ENCODE measurements at regions not wholly inside any gene's neighbourhood (a gene's known extent, or its start where the extent isn't known, plus 50 kb on each side); places are given as distances from the start of the nearest gene placed in this dataset.

GRCh38 chr4:81881855-81882621 is 410.3 kb upstream of the RASGEF1B start:
- peak; percentile 4 for DNase-seq (ENCODE audit: low spot score)

DNA sequence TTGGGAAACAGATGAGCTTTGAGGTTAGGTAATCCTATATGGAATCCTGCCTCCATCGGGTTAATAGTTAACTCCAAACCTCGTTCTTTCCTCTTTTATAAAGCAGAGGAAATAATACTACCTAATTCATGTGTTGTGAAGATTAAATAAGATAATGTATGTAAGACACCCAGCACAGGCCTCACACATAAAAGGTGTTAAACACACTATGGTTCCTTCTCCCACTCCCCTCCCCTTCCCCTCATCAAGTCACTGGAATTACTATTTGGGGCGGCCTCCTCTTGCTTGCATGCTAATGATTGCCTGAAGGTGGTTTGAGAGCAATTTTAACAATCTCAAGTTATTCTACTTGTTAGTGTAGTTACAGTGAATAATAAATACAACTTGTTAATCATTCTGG is 404.4 kb upstream of the RASGEF1B start:
- DNase-seq (ENCODE audit: low spot score): no peak

DNA sequence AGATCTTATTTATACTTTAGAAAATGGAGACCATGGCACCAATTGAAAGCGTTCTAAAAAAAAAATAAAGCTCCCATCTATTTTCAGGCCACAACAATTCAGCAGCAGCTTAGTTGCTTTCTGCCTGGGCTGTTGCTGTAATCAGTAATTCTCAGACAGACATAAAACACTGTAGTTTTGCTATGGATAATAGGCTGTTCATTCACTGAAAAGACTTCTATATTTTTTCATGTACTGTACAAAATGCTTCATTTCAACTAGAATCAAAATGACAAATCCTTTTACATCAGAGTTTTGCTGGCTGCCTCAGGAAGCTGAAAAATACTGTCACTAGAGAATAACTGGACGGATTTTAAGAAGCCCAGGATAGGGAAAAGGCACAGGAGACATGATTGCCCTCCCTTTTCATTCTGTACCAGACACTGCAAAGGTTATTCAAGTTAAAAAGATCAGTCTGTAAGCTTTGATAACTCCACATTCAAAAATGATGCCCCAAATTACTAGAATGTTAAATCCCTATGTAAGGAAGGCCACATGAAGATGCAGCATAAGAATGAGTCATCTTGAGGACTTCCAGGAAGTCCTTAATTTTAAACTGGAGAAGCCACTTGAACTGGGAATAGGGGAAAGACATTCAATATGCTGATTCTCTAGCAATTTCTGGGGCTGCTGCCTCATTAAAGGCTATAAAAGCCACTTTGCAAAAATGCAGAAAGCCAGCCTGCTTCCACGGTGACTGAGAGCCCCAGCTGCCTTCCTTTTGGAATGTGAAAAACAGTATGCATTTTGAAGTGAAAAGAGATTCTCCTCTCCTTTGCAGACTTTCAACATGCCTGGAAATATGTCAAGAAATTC is 403.2 kb upstream of the RASGEF1B start:
- no peak for DNase-seq (ENCODE audit: low spot score)

DNA sequence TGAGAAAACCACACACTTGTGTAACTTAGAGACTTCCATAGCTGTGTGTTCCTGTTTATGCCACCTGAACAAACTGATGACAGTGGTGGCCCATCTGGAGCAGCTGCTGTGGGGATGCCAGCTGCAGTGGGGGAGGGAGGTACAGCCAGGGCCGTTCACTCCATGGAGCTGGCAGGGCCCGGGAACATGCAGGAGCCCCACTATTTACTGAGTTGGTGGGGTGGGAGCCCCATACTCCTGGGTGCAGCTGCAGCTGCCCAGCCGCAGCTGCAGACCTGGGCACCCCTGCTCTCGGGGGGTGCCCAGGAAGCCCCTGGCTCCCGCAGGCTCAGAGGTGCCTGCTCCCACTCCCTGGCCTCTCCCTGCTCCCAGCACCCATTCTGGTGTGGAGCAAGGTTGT is 398.6 kb upstream of the RASGEF1B start:
- DNase-seq (ENCODE audit: low spot score): no peak

DNA sequence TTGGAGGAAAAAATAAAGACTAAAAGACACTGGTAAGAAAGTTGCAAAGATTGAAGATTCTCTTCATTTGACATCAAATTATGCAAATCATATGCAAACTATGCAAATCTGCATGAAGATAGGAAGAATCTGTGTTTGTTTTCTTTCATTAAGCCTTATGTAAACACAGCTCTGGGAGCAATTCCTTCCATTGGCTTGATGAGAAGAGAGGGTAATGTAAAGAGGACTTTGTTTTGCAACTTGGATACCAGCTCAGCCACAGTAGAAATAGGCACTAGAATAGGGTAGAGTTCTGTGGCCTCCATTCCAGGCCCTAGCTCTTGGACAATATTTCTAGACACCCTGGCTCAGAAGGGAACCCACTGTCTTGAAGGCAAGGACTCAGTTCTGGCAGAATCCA is 388.4 kb upstream of the RASGEF1B start:
- DNase-seq (ENCODE audit: low spot score): no peak

DNA sequence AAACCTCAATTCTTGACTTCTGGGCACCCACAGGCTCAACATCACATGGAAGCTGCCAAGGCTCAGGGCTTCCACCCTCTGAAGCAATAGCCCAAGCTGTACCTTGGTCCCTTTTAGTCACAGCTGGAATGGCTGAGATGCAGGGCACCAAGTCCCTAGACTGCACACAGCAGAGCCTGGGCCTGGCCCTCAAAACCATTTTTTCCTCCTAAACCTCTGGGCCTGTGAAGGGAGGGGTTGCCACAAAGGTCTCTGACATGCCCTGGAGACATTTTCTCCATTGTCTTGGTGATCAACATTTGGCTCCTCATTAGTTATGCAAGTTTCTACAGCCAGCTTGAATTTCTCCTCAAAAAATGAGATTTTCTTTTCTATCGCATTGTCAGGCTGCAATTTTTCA is 382.7 kb upstream of the RASGEF1B start:
- DNase-seq (ENCODE audit: low spot score): no peak

GRCh38 chr4:81852031-81852715 is 380.5 kb upstream of the RASGEF1B start:
- no peak for DNase-seq (ENCODE audit: low spot score)

DNA sequence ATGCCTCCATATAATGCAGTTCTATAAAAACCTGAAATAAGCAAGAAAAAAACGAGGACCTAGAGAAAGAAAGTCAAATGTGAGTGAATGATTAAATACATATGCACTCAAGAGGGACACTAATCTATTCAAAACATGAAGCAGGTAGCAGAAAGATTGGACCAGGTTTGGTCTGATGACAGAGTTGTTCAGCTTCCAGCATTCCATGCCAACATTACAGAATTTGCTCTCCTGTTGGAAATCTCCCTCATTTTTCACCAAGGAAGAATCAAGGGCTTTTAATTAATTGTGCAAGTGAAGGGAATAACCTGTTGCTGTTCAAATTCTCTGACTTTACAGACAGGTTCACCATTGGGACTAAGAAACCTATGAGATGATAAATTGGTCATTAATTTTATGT is 379.0 kb upstream of the RASGEF1B start:
- no peak for DNase-seq (ENCODE audit: low spot score)

- no peak for DNase-seq (ENCODE audit: low spot score)
Observed at GRCh38 chr4:81845761-81846160, 374.1 kb upstream of the RASGEF1B start.

- DNase-seq (ENCODE audit: low spot score): no peak
Observed at GRCh38 chr4:81845273-81845672, 373.6 kb upstream of the RASGEF1B start.

- DNase-seq (ENCODE audit: low spot score): peak; percentile 87
Observed at GRCh38 chr4:81844717-81845116, 373.0 kb upstream of the RASGEF1B start.

DNA sequence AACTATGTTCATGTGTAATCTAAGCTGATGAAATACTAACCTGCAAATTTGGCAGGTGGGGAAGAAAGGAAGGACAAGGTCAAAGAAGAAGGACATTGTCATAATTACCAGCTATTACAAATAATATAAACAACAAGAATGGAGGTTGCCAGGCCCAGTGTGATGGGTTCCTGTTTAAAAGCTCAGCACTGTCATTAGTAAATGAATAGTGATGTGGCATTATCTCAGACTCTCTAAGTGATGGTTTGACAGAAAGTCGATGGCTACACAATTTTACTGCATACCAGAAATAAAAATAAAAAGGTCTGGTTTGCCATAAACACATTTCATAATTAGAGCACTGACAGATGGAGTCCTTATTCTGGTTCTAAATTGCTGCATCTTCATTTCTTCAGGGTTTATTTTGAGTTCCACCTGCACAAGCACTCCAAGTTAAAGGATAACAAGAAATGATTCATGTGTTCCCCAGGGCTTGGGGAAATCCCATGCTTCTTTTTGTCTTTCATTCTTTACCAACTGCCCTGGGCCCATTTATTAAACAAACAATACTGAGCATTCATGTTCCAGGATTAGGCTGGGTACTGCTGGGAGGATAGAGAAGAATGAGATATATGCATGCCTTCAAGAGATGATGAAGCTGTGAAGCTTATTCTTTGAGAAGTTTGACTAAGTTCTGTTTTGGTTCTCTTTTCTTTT is 367.8 kb upstream of the RASGEF1B start:
- DNase-seq (ENCODE audit: low spot score): no peak

DNA sequence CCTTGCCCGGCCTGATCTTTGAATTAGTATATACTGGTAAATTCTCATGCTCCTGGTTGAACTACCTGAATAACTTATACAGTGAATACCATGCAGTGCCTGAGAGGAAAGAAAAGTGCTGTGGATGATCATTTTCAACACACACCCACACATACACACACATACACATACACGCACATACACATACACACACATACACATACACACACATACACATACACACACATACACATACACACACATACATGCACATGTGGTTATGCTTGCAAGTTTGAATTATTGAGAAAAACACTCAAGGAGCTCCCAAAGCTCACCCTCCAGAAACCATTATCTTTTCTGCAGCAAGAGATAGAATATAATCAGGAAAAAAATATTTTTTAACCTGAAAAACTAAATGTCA is 366.9 kb upstream of the RASGEF1B start:
- DNase-seq (ENCODE audit: low spot score): no peak

DNA sequence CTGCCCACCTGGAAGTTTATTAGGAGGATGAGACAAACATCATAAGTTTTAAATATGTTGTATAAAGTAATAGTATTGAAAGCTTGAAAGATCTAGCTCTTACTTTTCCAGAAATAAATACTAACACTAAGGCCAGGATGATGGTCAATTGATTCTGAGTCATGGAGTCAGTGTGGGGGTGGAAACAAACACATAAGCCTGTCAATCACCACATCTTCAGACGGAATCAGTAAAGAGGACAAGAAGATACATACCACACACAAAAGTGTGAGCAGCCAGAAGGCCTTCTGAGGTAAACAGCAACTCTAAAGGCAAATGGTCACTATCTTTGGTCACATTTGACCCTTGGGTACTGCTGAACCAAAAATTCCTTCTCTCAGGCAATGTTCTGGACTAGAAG is 365.0 kb upstream of the RASGEF1B start:
- DNase-seq (ENCODE audit: low spot score): no peak

DNA sequence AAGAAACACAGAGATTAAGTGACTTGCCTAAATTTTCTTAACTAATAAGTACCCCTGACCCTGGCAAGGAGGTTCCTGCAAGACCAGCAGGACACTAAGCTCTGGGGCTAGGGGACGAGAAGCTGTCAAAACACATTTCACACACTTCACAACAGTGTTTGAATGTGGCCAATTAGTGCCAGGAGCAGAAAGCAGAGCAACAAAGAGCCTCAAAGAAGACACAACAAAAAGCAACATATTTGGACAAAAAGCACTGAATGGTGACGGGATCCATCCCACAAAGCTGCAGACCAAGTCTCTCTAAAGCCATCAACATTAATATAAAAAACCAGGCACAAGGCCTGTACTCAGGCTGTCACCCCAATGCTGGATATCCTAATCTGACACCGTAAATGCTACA is 361.9 kb upstream of the RASGEF1B start:
- DNase-seq (ENCODE audit: low spot score): no peak

- no peak for DNase-seq (ENCODE audit: low spot score)
Observed at GRCh38 chr4:81828991-81829390, 357.3 kb upstream of the RASGEF1B start.

- DNase-seq (ENCODE audit: low spot score): peak; percentile 7
Observed at GRCh38 chr4:81827577-81828202, 356.0 kb upstream of the RASGEF1B start.

GRCh38 chr4:81826817-81827424 is 355.2 kb upstream of the RASGEF1B start:
- DNase-seq (ENCODE audit: low spot score): no peak

DNA sequence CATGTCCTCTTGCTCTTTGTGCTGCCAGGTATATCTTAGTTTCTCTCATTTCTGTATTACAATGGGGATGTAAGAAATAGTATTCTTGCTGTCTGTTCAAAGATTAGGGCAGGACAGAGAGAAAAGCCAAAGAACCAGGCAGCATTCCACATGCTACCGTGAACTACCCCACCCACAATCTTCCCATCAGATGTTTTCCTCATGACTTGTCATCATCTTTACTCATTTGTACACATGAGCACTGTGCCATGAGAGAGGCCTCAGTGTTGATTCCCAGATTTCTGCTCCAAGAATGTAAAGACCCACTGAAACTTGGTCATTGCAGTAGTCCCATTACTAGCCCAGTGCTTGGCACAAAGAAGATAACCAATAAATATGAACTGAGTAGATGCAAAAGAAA is 354.6 kb upstream of the RASGEF1B start:
- DNase-seq (ENCODE audit: low spot score): no peak

DNA sequence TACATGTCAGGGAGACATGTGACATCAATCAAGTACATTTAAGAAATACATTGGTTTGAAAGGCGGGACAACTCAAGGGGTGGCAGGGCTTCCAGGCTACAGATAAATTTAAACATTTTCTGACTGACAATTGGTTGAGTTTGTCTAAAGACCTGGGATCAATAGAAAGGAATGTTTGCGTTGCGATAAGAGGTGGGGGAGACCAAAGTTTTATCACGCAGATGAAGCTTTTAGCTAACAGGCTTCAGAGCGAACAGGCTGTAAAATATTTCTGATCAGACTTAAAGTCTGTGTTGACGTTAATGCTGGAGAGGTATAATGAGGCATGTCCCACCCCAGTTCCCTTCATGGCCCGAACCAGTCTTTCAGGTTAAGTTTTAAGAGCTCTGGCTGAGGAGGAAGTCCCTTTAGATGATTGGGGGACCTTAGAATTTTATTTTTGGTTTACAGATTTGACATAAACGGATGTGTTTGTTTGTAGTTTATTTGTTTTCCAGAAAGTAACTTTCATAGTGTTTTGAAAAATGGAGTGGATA is 346.7 kb upstream of the RASGEF1B start:
- DNase-seq (ENCODE audit: low spot score): no peak

Measured in RKO (cell line).